ENCODE measurements at regions not wholly inside any gene's neighbourhood (a gene's known extent, or its start where the extent isn't known, plus 50 kb on each side); places are given as distances from the start of the nearest gene placed in this dataset.

- no peak for DNase-seq (ENCODE audit: low spot score)
- TF ChIP-seq, protein P1, sequence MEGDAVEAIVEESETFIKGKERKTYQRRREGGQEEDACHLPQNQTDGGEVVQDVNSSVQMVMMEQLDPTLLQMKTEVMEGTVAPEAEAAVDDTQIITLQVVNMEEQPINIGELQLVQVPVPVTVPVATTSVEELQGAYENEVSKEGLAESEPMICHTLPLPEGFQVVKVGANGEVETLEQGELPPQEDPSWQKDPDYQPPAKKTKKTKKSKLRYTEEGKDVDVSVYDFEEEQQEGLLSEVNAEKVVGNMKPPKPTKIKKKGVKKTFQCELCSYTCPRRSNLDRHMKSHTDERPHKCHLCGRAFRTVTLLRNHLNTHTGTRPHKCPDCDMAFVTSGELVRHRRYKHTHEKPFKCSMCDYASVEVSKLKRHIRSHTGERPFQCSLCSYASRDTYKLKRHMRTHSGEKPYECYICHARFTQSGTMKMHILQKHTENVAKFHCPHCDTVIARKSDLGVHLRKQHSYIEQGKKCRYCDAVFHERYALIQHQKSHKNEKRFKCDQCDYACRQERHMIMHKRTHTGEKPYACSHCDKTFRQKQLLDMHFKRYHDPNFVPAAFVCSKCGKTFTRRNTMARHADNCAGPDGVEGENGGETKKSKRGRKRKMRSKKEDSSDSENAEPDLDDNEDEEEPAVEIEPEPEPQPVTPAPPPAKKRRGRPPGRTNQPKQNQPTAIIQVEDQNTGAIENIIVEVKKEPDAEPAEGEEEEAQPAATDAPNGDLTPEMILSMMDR (IDR thresholded peaks at IDR 0.05): no peak
- H3K9me3 ChIP-seq: no peaks in the 10 kb centered on the region
Measured at GRCh38 chr3:187795207-187795960, 50.1 kb upstream of the BCL6 start.

GRCh38 chr3:187798126-187798525 is 52.9 kb upstream of the BCL6 start:
- TF ChIP-seq, protein P1 (IDR thresholded peaks at IDR 0.05): no peak
- Histone ChIP-seq H3K4me3 (no peak overlapping the region), H3K27ac (no peak overlapping the region), H3K27me3 (no peaks in the 10 kb centered on the region), H3K4me1 (no peaks in the 10 kb centered on the region), H3K36me3 (no peaks in the 10 kb centered on the region), H3K9me3 (no peaks in the 10 kb centered on the region)
- DNase-seq (ENCODE audit: low spot score): no peak

More at GRCh38 chr3:187795207-187795960, 50.1 kb upstream of the BCL6 start:
- Histone ChIP-seq H3K36me3 (no peaks in the 10 kb centered on the region), H3K27ac (no peak overlapping the region), H3K27me3 (no peaks in the 10 kb centered on the region), H3K4me3 (no peak overlapping the region), H3K4me1 (no peaks in the 10 kb centered on the region)

DNA sequence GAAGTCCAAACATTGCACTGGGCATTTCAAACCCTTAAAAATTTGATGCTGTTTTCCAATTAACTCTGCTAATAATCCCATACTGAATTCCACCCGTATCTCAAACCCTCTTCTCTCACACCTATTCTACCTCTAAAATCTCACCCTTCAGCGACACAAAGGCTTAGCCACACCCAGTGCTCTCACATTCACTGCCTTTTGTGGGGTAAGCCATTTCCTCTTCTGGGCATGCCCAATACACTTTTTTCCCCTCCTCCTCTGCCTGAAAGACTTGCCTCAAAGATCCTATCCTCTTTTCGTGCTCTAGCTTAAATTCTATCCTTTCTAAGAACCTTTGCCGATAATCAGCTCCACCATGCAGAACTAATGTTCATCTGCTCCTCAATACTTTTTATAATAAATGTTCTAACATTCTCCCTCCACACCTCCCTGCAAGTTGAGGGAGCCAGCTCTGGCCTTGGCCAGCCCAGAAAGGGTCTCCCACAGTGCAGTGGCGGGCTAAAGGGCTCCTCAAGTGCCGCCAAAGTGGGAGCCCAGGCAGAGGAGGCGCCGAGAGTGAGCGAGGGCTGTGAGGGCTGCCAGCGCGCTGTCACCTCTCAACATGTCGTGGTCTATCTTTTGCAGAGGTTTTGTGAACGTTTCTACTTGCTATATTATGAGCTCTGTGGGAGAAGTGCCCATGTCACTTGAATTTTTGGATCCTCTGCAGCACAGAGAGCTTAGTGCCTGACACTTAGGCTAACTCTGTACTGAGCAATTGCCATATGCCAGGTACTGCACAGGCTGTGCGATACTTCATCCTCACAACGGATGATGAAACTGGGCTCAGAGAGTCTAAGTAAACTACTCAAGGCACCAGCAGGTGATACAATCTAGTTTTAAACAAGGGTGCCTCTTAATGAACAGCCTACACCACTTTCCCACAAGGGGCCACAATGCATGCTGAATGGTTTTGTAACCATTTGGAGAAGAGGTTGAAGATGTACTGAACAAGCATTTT is 53.6 kb upstream of the BCL6 start:
- no peaks in the 10 kb centered on the region for H3K4me1 ChIP-seq
- H3K36me3 ChIP-seq: no peaks in the 10 kb centered on the region
- no peaks in the 10 kb centered on the region for H3K9me3 ChIP-seq
- TF ChIP-seq, protein P1 (IDR thresholded peaks at IDR 0.05): no peak
- no peak for DNase-seq (ENCODE audit: low spot score)
- H3K27ac ChIP-seq: no peak overlapping the region
- no peak overlapping the region for H3K4me3 ChIP-seq
- no peaks in the 10 kb centered on the region for H3K27me3 ChIP-seq

DNA sequence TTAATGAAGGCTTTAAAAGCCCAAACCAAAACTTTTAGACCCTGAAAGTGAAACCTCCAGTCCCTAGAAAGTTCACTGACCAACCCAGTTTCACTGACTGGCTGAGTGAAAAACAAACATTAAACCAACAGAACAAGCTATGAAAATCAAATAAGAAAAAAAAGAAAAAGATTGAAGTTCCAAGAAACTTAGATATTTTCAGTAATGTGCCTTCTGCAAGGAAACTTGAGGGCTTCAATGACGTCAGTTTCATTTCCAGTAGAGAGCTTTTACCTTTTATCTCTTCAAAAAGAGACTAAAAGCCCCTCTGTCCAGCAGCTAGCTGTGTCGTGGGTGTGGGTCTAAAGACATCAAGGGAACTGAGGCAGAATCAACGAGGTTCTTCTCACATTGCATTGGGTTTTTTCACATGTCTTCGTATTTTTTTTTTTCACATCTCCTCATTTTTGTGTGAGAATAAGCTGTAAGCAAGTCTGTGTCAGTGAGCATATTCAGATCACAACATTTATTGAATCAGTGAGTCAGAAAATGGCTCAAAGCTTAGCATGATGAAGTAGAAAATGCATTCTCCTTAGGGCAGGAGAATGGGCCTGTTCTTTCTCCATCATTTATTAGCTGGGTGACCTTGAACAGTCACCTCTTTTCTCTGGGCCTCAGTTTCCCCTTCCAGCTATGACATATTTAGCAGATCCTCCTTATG is 54.8 kb upstream of the BCL6 start:
- no peak overlapping the region for H3K27ac ChIP-seq
- no peaks in the 10 kb centered on the region for H3K9me3 ChIP-seq
- DNase-seq (ENCODE audit: low spot score): no peak
- no peaks in the 10 kb centered on the region for H3K36me3 ChIP-seq
- H3K27me3 ChIP-seq: no peaks in the 10 kb centered on the region
- TF ChIP-seq, protein P1 (IDR thresholded peaks at IDR 0.05): no peak
- H3K4me1 ChIP-seq: no peaks in the 10 kb centered on the region
- no peak overlapping the region for H3K4me3 ChIP-seq

DNA sequence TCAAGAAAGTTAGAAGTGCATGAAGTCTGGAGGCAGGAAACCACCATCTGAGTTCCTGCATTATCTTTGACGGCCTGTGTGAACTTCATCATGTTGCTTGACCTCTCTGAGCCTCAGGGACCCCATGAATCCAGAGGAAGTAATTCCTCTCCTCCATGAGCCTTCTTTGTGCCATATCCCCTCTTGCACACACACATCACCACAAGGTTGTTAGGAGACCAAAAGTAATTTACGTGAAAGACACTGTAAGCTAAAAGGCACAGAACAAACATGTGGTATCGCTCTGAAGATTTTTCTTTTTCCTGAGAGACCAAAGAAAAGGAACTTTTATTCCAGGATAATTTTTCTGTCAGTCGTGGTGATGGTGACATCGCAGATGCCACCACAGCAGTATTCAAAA is 55.9 kb upstream of the BCL6 start:
- Histone ChIP-seq H3K36me3 (no peaks in the 10 kb centered on the region), H3K27me3 (no peaks in the 10 kb centered on the region), H3K4me3 (no peak overlapping the region), H3K27ac (no peak overlapping the region), H3K4me1 (no peaks in the 10 kb centered on the region), H3K9me3 (no peaks in the 10 kb centered on the region)
- TF ChIP-seq, protein P1 (IDR thresholded peaks at IDR 0.05): no peak
- DNase-seq (ENCODE audit: low spot score): no peak
